ENCODE measurements at regions not wholly inside any gene's neighbourhood (a gene's known extent, or its start where the extent isn't known, plus 50 kb on each side); places are given as distances from the start of the nearest gene placed in this dataset.

- Histone ChIP-seq H3K9ac (ENCODE audit: low read depth, low read length) (no peak overlapping the region), H4K20me1 (ENCODE audit: insufficient read depth, low read length) (no peaks in the 10 kb centered on the region), H2AFZ (ENCODE audit: low read depth, low read length) (no peak overlapping the region), H3K9me3 (ENCODE audit: insufficient read depth, low read length, severe bottlenecking) (peaks cover 22% of the 10 kb centered on the region), H3K27me3 (ENCODE audit: insufficient read depth, low read length, poor library complexity) (no peaks in the 10 kb centered on the region), H3K27ac (ENCODE audit: low read length) (no peak overlapping the region), H3K4me1 (ENCODE audit: insufficient read depth, low read length) (no peaks in the 10 kb centered on the region), H3K36me3 (ENCODE audit: insufficient read depth, low read length) (no peaks in the 10 kb centered on the region), H3K4me3 (ENCODE audit: low read depth in 1 of 2, low read length in 2 of 2) (no peak overlapping the region), H3K4me2 (ENCODE audit: insufficient read depth, low read length) (no peak overlapping the region), H3K79me2 (ENCODE audit: insufficient read depth, low read length) (no peaks in the 10 kb centered on the region)
- TF ChIP-seq CTCF (IDR thresholded peaks at IDR 0.05; ENCODE audit: borderline replicate concordance, extremely low read depth, low read length, poor library complexity, severe bottlenecking) (no peak), EZH2 (IDR thresholded peaks at IDR 0.05; ENCODE audit: borderline replicate concordance, low read depth, low read length, severe bottlenecking) (no peak)
- ATAC-seq (ENCODE audit: insufficient read depth, low read depth), result no peak
- DNase-seq, result no peak
Observed at GRCh38 chr7:42666994-42667393, 244.9 kb downstream of the C7orf25 start.

GRCh38 chr7:42662862-42663261, 249.0 kb downstream of the C7orf25 start:
- Histone ChIP-seq H4K20me1 (ENCODE audit: insufficient read depth, low read length) (no peaks in the 10 kb centered on the region), H3K9me3 (ENCODE audit: insufficient read depth, low read length, severe bottlenecking) (peaks cover 22% of the 10 kb centered on the region), H3K4me1 (ENCODE audit: insufficient read depth, low read length) (no peaks in the 10 kb centered on the region), H3K79me2 (ENCODE audit: insufficient read depth, low read length) (no peaks in the 10 kb centered on the region), H3K36me3 (ENCODE audit: insufficient read depth, low read length) (no peaks in the 10 kb centered on the region), H3K27ac (ENCODE audit: low read length) (no peak overlapping the region), H3K27me3 (ENCODE audit: insufficient read depth, low read length, poor library complexity) (no peaks in the 10 kb centered on the region), H3K4me3 (ENCODE audit: low read depth in 1 of 2, low read length in 2 of 2) (no peak overlapping the region), H3K9ac (ENCODE audit: low read depth, low read length) (no peak overlapping the region), H2AFZ (ENCODE audit: low read depth, low read length) (no peak overlapping the region), H3K4me2 (ENCODE audit: insufficient read depth, low read length) (no peak overlapping the region)
- ATAC-seq (ENCODE audit: insufficient read depth, low read depth) (no peak), DNase-seq (no peak)
- TF ChIP-seq CTCF (IDR thresholded peaks at IDR 0.05; ENCODE audit: borderline replicate concordance, extremely low read depth, low read length, poor library complexity, severe bottlenecking), result no peak
- TF ChIP-seq EZH2 (IDR thresholded peaks at IDR 0.05; ENCODE audit: borderline replicate concordance, low read depth, low read length, severe bottlenecking), result no peak

DNA sequence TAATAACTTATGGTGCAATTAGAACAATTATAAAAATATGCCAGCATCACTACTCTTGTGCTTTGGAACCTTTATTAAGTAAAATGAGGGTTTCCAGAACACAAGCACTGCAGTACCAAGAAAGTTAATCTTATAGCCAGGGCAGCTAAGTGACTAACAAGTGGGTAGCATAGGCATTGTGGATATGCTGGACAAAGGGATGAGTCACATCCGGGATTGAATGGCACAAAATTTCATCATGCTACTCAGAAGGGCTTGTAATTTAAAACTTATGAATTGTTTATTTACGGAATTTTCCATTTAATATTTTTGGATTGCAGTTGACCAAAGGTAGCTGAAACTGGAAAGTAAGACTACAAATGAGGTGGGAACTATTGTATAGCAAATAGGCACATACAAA, 250.6 kb downstream of the C7orf25 start:
- Histone ChIP-seq H3K9ac (ENCODE audit: low read depth, low read length) (no peak overlapping the region), H3K4me3 (ENCODE audit: low read depth in 1 of 2, low read length in 2 of 2) (no peak overlapping the region), H3K27ac (ENCODE audit: low read length) (no peak overlapping the region), H3K79me2 (ENCODE audit: insufficient read depth, low read length) (no peaks in the 10 kb centered on the region), H3K36me3 (ENCODE audit: insufficient read depth, low read length) (no peaks in the 10 kb centered on the region), H2AFZ (ENCODE audit: low read depth, low read length) (no peak overlapping the region), H3K27me3 (ENCODE audit: insufficient read depth, low read length, poor library complexity) (no peaks in the 10 kb centered on the region), H3K4me1 (ENCODE audit: insufficient read depth, low read length) (no peaks in the 10 kb centered on the region), H4K20me1 (ENCODE audit: insufficient read depth, low read length) (no peaks in the 10 kb centered on the region), H3K4me2 (ENCODE audit: insufficient read depth, low read length) (no peak overlapping the region), H3K9me3 (ENCODE audit: insufficient read depth, low read length, severe bottlenecking) (peaks cover 9% of the 10 kb centered on the region)
- DNase-seq, result no peak
- TF ChIP-seq EZH2 (IDR thresholded peaks at IDR 0.05; ENCODE audit: borderline replicate concordance, low read depth, low read length, severe bottlenecking), result no peak
- ATAC-seq (ENCODE audit: insufficient read depth, low read depth), result no peak

DNA sequence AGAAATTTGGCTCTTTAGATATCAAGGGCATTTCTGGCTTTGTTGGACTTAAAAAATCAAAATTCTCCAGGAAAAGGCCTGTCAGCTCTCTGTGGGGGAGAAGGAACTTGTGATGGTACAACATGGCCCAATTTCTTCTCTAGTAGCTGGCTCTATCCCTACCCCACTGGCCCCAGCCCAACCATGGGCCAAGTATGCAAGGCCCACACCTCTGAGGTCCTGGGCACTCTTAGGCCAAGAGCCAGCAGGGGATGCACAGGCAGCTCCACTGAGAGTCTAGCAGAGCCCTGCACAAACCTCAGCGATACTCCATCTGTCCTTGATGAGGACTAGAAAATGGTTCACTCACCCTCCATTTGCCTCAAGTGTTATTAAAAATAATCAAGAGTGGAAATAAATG, 261.2 kb downstream of the C7orf25 start:
- no peaks in the 10 kb centered on the region for H3K79me2 ChIP-seq (ENCODE audit: insufficient read depth, low read length)
- no peak overlapping the region for H3K4me3 ChIP-seq (ENCODE audit: low read depth in 1 of 2, low read length in 2 of 2)
- no peaks in the 10 kb centered on the region for H3K27me3 ChIP-seq (ENCODE audit: insufficient read depth, low read length, poor library complexity)
- no peak for TF ChIP-seq CTCF (IDR thresholded peaks at IDR 0.05; ENCODE audit: borderline replicate concordance, extremely low read depth, low read length, poor library complexity, severe bottlenecking)
- no peak overlapping the region for H3K4me2 ChIP-seq (ENCODE audit: insufficient read depth, low read length)
- no peaks in the 10 kb centered on the region for H3K4me1 ChIP-seq (ENCODE audit: insufficient read depth, low read length)
- no peak overlapping the region for H2AFZ ChIP-seq (ENCODE audit: low read depth, low read length)
- ATAC-seq (ENCODE audit: insufficient read depth, low read depth), result no peak
- no peaks in the 10 kb centered on the region for H3K36me3 ChIP-seq (ENCODE audit: insufficient read depth, low read length)
- no peaks in the 10 kb centered on the region for H4K20me1 ChIP-seq (ENCODE audit: insufficient read depth, low read length)
- peaks cover 1% of the 10 kb centered on the region for H3K9me3 ChIP-seq (ENCODE audit: insufficient read depth, low read length, severe bottlenecking)
- H3K9ac ChIP-seq (ENCODE audit: low read depth, low read length), result no peak overlapping the region
- H3K27ac ChIP-seq (ENCODE audit: low read length), result no peak overlapping the region
- DNase-seq, result no peak

Data from DND-41 (cell line).